GM23338 (cell line): ENCODE measurements at regions not wholly inside any gene's neighbourhood (a gene's known extent, or its start where the extent isn't known, plus 50 kb on each side); places are given as distances from the start of the nearest gene placed in this dataset.

ENCODE experiments used
- CREB1 ChIP-seq: fragments of 250-450 bp; sonication (Bioruptor Pico); IDR thresholded peaks from 2 replicates; pipeline ENCODE4 v1.5.0; 2020; ENCODE audit warnings: low read depth, mild to moderate bottlenecking, moderate library complexity
- EZH2 ChIP-seq: fragments of 200-600 bp; sonication (generic); IDR thresholded peaks from one replicate; pipeline ENCODE4 v1.8.0; 2017; ENCODE audit warnings: antibody characterized with exemption, mild to moderate bottlenecking, low read depth; ENCODE audit not compliant: unreplicated experiment
- EZH2phosphoT487 ChIP-seq: fragments of 200-600 bp; sonication (generic); IDR thresholded peaks from one replicate; pipeline ENCODE4 v1.8.1; 2018; ENCODE audit warnings: antibody characterized with exemption; ENCODE audit not compliant: unreplicated experiment
- JUNB ChIP-seq: IDR thresholded peaks from one replicate; pipeline ENCODE4 v1.6.1; 2016; ENCODE audit warnings: antibody characterized with exemption; ENCODE audit not compliant: unreplicated experiment
- NANOG ChIP-seq: IDR thresholded peaks from 2 replicates; pipeline ENCODE4 v1.6.1; 2016; ENCODE audit warnings: antibody characterized with exemption, borderline replicate concordance
- POLR2AphosphoS5 ChIP-seq: IDR thresholded peaks from 2 replicates; pipeline ENCODE4 v1.6.1; 2016; ENCODE audit warnings: antibody characterized with exemption, low read depth
- ZNF114 ChIP-seq: fragments of 250-450 bp; sonication (Bioruptor Pico); IDR thresholded peaks from 2 replicates; pipeline ENCODE4 v1.5.0; 2020; ENCODE audit warnings: mild to moderate bottlenecking, moderate library complexity
- TF ChIP-seq, protein P1 (sequence below), 2 experiments: fragments of 200-600 bp in 1 of 2; sonication (generic) in 1 of 2; conservative IDR thresholded peaks; 2 replicates each; pipeline versions ENCODE4 v1.5.1 to v1.6.1; 2016 to 2017; ENCODE audit warnings: antibody characterized with exemption in 2 of 2, low read depth in 2 of 2, mild to moderate bottlenecking in 2 of 2, moderate library complexity in 1 of 2
- TF ChIP-seq, protein P2 (sequence below): IDR thresholded peaks from one replicate; pipeline ENCODE4 v1.6.1; 2018; ENCODE audit warnings: antibody characterized with exemption; ENCODE audit not compliant: unreplicated experiment

DNA sequence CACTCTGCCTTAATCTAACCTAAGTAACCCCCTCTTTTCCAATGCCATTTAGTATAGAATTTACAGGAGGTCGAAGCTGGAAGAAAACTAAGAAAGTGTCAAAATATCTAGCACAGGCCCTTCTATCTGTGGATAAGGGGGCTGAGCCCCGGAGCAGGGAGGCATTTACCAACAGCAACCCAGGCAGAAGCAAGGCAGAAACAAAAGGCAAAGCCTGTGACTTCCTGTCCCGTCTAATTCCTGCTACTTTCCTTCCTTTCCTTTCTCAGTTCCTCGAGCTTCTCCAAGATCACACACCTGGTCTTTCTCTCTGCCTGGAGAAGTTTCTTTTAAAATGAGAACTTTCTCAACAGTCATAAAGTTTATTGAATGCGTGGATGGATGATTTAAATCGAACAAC is 146.0 kb downstream of the FOXA2 start:
- TF ChIP-seq, protein P1, sequence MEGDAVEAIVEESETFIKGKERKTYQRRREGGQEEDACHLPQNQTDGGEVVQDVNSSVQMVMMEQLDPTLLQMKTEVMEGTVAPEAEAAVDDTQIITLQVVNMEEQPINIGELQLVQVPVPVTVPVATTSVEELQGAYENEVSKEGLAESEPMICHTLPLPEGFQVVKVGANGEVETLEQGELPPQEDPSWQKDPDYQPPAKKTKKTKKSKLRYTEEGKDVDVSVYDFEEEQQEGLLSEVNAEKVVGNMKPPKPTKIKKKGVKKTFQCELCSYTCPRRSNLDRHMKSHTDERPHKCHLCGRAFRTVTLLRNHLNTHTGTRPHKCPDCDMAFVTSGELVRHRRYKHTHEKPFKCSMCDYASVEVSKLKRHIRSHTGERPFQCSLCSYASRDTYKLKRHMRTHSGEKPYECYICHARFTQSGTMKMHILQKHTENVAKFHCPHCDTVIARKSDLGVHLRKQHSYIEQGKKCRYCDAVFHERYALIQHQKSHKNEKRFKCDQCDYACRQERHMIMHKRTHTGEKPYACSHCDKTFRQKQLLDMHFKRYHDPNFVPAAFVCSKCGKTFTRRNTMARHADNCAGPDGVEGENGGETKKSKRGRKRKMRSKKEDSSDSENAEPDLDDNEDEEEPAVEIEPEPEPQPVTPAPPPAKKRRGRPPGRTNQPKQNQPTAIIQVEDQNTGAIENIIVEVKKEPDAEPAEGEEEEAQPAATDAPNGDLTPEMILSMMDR (conservative IDR thresholded peaks at IDR 0.05; ENCODE audit: low read depth in 2 of 2) = no peak
- TF ChIP-seq EZH2phosphoT487 (no peak), EZH2 (no peak), NANOG (no peak), CREB1 (CRISPR knock-in tag) (no peak), POLR2AphosphoS5 (no peak), ZNF114 (CRISPR knock-in tag) (no peak), JUNB (no peak)
- TF ChIP-seq, protein P2, sequence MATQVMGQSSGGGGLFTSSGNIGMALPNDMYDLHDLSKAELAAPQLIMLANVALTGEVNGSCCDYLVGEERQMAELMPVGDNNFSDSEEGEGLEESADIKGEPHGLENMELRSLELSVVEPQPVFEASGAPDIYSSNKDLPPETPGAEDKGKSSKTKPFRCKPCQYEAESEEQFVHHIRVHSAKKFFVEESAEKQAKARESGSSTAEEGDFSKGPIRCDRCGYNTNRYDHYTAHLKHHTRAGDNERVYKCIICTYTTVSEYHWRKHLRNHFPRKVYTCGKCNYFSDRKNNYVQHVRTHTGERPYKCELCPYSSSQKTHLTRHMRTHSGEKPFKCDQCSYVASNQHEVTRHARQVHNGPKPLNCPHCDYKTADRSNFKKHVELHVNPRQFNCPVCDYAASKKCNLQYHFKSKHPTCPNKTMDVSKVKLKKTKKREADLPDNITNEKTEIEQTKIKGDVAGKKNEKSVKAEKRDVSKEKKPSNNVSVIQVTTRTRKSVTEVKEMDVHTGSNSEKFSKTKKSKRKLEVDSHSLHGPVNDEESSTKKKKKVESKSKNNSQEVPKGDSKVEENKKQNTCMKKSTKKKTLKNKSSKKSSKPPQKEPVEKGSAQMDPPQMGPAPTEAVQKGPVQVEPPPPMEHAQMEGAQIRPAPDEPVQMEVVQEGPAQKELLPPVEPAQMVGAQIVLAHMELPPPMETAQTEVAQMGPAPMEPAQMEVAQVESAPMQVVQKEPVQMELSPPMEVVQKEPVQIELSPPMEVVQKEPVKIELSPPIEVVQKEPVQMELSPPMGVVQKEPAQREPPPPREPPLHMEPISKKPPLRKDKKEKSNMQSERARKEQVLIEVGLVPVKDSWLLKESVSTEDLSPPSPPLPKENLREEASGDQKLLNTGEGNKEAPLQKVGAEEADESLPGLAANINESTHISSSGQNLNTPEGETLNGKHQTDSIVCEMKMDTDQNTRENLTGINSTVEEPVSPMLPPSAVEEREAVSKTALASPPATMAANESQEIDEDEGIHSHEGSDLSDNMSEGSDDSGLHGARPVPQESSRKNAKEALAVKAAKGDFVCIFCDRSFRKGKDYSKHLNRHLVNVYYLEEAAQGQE = no peak
